IMR-90 (cell line): ENCODE measurements at regions not wholly inside any gene's neighbourhood (a gene's known extent, or its start where the extent isn't known, plus 50 kb on each side); places are given as distances from the start of the nearest gene placed in this dataset.

Source experiments
- CEBPB ChIP-seq: IDR thresholded peaks from 2 replicates; pipeline ENCODE4 v1.6.1; 2012; ENCODE audit warnings: low read depth, low read length, improper control_type of control experiment
- MAZ ChIP-seq: IDR thresholded peaks from 2 replicates; pipeline ENCODE4 v1.6.1; 2012; ENCODE audit warnings: low read depth, mild to moderate bottlenecking, low read length, improper control_type of control experiment, moderate library complexity, borderline replicate concordance
- MXI1 ChIP-seq: IDR thresholded peaks from 2 replicates; pipeline ENCODE4 v1.6.1; 2012; ENCODE audit warnings: low read depth, mild to moderate bottlenecking, low read length, moderate library complexity, borderline replicate concordance
- POLR2A ChIP-seq: IDR thresholded peaks from 2 replicates; pipeline ENCODE4 v1.6.1; 2012; ENCODE audit warnings: mild to moderate bottlenecking, low read depth, low read length
- RAD21 ChIP-seq: IDR thresholded peaks from 2 replicates; pipeline ENCODE4 v1.6.1; 2012; ENCODE audit warnings: low read length, improper control_type of control experiment
- SMC3 ChIP-seq: fragments of 150-350 bp; IDR thresholded peaks from 2 replicates; pipeline ENCODE4 v1.6.1; 2016; ENCODE audit warnings: low read depth, mild to moderate bottlenecking, antibody characterized with exemption, low read length, moderate library complexity
- USF2 ChIP-seq: fragments of 150-350 bp; IDR thresholded peaks from 2 replicates; pipeline ENCODE4 v1.6.1; 2017; ENCODE audit warnings: mild to moderate bottlenecking, antibody characterized with exemption, low read length, low read depth
- TF ChIP-seq, protein P1 (sequence below): conservative IDR thresholded peaks from 2 replicates; pipeline ENCODE4 v1.5.1; 2012; ENCODE audit warnings: mild to moderate bottlenecking, low read depth, low read length, improper control_type of control experiment

- TF ChIP-seq USF2 (no peak), MXI1 (no peak), RAD21 (no peak), CEBPB (no peak), POLR2A (no peak), SMC3 (no peak), MAZ (no peak)
- TF ChIP-seq, protein P1, sequence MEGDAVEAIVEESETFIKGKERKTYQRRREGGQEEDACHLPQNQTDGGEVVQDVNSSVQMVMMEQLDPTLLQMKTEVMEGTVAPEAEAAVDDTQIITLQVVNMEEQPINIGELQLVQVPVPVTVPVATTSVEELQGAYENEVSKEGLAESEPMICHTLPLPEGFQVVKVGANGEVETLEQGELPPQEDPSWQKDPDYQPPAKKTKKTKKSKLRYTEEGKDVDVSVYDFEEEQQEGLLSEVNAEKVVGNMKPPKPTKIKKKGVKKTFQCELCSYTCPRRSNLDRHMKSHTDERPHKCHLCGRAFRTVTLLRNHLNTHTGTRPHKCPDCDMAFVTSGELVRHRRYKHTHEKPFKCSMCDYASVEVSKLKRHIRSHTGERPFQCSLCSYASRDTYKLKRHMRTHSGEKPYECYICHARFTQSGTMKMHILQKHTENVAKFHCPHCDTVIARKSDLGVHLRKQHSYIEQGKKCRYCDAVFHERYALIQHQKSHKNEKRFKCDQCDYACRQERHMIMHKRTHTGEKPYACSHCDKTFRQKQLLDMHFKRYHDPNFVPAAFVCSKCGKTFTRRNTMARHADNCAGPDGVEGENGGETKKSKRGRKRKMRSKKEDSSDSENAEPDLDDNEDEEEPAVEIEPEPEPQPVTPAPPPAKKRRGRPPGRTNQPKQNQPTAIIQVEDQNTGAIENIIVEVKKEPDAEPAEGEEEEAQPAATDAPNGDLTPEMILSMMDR = no peak
Measured at GRCh38 chr3:65193531-65193930, 505.7 kb upstream of the ADAMTS9 start.
